Pancreas (tissue), 10 donors: ENCODE measurements at regions not wholly inside any gene's neighbourhood (a gene's known extent, or its start where the extent isn't known, plus 50 kb on each side); places are given as distances from the start of the nearest gene placed in this dataset.
A peak's percentile ranks its signal among the peaks of the same experiment; 100 is the strongest.

Experiments
- ATAC-seq, 4 donors: fragments of 200-7000 bp; cut with Tn5 transposase; one replicate each; pipeline versions ENCODE4 v1.8.0 to v1.9.1; 2020; ENCODE audit warnings: mild to moderate bottlenecking in 4 of 4, moderate library complexity in 4 of 4
- DNase-seq, 6 donors: peaks; one replicate each; pipeline ENCODE4 v3.0.0-alpha.2; 2020
- FAIRE-seq: peaks from 2 replicates; lab custom pipeline; 2012; peaks lifted over from hg19 to GRCh38; lab: Jason Lieb, UNC
- H3K27ac ChIP-seq, 4 donors: fragments of 200-600 bp; sonication (generic); 1 replicate in 3 of 4; 2 replicates in 1 of 4; pipeline versions ENCODE4 v1.5.0 to v1.8.0; 2020
- H3K27me3 ChIP-seq, 4 donors: fragments of 200-600 bp; one replicate each; pipeline ENCODE4 v1.8.0; 2021
- H3K36me3 ChIP-seq, 3 donors: fragments of 200-600 bp; sonication (generic) in 1 of 3; one replicate each; pipeline versions ENCODE4 v1.5.0 to v1.8.0; 2020 to 2021
- H3K4me1 ChIP-seq, 3 donors: fragments of 200-600 bp; one replicate each; pipeline ENCODE4 v1.8.0; 2021
- H3K4me3 ChIP-seq, 4 donors: fragments of 200-600 bp; sonication (generic) in 2 of 4; one replicate each; pipeline versions ENCODE4 v1.5.0 to v1.8.0; 2020 to 2021
- H3K9me3 ChIP-seq, 4 donors: fragments of 200-600 bp; one replicate each; pipeline ENCODE4 v1.8.0; 2021
- WGBS, 2 donors: extraction: QIAGEN DNeasy Blood & Tissue Kit; methylation state at CpG; one replicate each; pipeline ENCODE4 v1.1.7; 2013; 5-methylcytosine and 5-hydroxymethylcytosine counted together
- intact Hi-C, 3 donors: fragments of 100-400 bp; cut with DNase I; formaldehyde crosslinking; loops; one replicate each; pipeline versions ENCODE4 v1.11.1 to v1.14.2; 2022
- TF ChIP-seq, protein P1 (sequence below), 4 donors: fragments of 200-600 bp; sonication (generic) in 3 of 4; IDR thresholded peaks; one replicate each; pipeline versions ENCODE4 v1.5.0 to v1.8.0; 2021; ENCODE audit warnings: antibody characterized with exemption in 4 of 4
- donor health status: healthy with polysubstance abuse.
- donor health status: DM: no; HTN: no; CAD: no; lungs with moderate emphysema.
- donor health status: DM: no; HTN: no; CAD: no.
- donor health status: control.
- donor health status: control.
- donor health status: Bipolar disorder and iron deficiency.
- donor health status: DM: yes; HTN: yes; CAD: no.
- donor health status: DM: no; HTN: no; CAD: no.
- donor health status: DM: no; HTN: no; CAD: no.
- donor health status: DM: yes; HTN: yes; CAD: no.

DNA sequence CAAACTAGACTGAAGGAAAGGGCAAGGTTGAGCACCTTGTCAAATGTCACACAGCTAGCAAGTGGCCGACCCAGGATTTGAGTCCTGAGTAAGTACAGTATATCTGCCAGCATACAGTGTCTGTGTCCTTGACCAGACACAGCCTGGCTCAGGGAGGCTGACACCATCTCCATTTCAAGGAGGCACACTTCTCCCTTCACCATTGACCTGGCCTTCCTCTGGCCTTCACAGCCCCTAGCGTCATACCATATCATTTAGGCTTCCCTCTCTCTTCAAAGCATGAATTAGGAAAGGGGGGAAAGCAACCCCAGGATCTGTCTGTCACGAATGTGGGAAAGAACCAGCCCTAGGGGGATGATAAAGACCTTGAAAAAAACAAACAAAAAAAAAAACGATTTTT, 155.6 kb downstream of the PLPP3 start:
- ATAC-seq: peak in 1 of 4 donors; percentile 15

DNA sequence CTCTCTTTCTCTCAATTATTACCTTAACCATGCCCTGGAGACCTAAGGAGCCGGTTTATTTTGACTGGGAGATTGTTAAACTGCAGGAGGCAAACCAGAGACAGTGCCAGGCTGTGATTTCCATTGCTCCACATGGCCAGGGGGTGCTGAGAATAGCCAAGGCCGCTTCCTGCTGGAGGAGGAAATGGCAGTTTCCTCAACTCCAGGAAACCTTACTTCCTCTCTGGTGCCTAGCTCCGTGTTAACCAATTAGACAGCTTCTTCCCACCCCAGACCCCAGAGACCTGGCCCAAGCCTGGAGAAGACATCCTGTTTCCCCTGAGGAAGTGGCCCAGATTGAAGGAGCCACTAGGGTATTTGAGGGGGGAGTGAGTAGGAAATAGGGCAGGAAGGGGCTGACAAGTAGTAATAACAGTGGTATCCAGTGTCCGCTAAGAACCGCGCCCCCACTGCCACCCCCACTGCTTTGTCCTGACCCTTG, 161.2 kb downstream of the PLPP3 start:
- TF ChIP-seq, protein P1, sequence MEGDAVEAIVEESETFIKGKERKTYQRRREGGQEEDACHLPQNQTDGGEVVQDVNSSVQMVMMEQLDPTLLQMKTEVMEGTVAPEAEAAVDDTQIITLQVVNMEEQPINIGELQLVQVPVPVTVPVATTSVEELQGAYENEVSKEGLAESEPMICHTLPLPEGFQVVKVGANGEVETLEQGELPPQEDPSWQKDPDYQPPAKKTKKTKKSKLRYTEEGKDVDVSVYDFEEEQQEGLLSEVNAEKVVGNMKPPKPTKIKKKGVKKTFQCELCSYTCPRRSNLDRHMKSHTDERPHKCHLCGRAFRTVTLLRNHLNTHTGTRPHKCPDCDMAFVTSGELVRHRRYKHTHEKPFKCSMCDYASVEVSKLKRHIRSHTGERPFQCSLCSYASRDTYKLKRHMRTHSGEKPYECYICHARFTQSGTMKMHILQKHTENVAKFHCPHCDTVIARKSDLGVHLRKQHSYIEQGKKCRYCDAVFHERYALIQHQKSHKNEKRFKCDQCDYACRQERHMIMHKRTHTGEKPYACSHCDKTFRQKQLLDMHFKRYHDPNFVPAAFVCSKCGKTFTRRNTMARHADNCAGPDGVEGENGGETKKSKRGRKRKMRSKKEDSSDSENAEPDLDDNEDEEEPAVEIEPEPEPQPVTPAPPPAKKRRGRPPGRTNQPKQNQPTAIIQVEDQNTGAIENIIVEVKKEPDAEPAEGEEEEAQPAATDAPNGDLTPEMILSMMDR (IDR thresholded peaks at IDR 0.05): no peak
- 87 to 96% methylated on average over 6 of the region's 6 CpGs for WGBS, 2 donors

More for the DNA sequence above, 155.6 kb downstream of the PLPP3 start:
- FAIRE-seq: no peak
- WGBS, 2 donors: 44 to 54% methylated on average over 4 of the region's 4 CpGs
- DNase-seq: no peak
- Histone ChIP-seq H3K36me3 (no peaks in the 10 kb centered on the region), H3K4me3 (no peak overlapping the region), H3K27me3 (no peaks in the 10 kb centered on the region), H3K4me1 (no peaks in the 10 kb centered on the region), H3K9me3 (no peaks in the 10 kb centered on the region), H3K27ac (no peak overlapping the region)
- intact Hi-C loops: no loop called here
- TF ChIP-seq, protein P1 (IDR thresholded peaks at IDR 0.05): no peak

DNA sequence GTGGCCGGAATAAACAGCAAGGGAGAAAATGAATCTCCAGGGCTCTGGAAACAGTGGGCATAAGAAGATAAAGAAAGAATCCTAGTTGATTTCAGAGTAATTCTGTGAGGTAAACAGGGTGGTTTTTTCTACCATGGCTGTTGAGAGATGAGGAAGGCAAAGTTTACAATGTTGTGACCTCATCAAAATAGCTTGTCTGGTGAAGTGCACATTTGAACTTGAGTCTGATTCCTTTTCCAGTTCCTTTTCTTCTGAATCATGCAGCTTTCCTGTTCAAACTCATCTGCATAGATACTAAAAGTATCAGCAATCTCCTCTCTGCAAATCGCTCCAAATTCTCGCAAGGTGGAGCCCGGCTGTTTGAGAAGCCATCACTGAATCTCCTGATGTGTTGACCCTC, 161.7 kb downstream of the PLPP3 start:
- H3K9me3 ChIP-seq: no peaks in the 10 kb centered on the region
- WGBS, 2 donors: 85 to 94% methylated on average over 4 of the region's 4 CpGs
- no peak for ATAC-seq
- intact Hi-C loops: loop anchor here in 1 of 3 donors (10.0 kb wide), 1 partner anchor 157 kb away; the partner anchor contains the start of gene PLPP3
- no peak for FAIRE-seq
- H3K27ac ChIP-seq: no peak overlapping the region
- H3K36me3 ChIP-seq: no peaks in the 10 kb centered on the region
- no peaks in the 10 kb centered on the region for H3K27me3 ChIP-seq
- peaks cover 4 to 25% (median 12%) of the 10 kb centered on the region in 3 donors for H3K4me1 ChIP-seq
- no peak for DNase-seq
- H3K4me3 ChIP-seq: no peak overlapping the region
- TF ChIP-seq, protein P1 (IDR thresholded peaks at IDR 0.05): no peak

More for the DNA sequence above, 161.2 kb downstream of the PLPP3 start:
- Histone ChIP-seq H3K9me3 (no peaks in the 10 kb centered on the region), H3K36me3 (no peaks in the 10 kb centered on the region), H3K4me1 (peaks cover 3 to 25% (median 12%) of the 10 kb centered on the region in 3 donors), H3K27me3 (no peaks in the 10 kb centered on the region), H3K27ac (no peak overlapping the region), H3K4me3 (no peak overlapping the region)
- ATAC-seq (no peak), FAIRE-seq (no peak), DNase-seq (no peak)
- intact Hi-C loops: loop anchor here in 1 of 3 donors (10.0 kb wide), 1 partner anchor 157 kb away; the partner anchor contains the start of gene PLPP3

DNA sequence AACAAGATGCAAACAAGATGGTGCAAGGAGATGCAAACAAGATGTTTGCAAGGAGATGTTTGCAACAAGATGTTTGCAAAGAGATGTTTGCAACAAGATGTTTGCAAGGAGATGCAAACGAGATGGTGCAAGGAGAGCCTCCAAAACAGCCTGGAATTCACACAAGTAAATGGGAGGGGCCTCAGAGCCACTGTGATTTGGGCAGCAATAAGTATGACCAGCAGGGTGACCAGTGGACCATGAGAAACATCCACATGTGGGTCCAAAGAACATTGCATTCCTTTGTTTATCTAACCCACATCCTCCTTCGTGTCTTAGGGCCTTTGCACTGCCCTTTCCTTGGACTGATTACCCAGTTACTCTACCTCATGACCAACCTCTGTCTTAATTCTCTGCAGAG, 162.9 kb downstream of the PLPP3 start:
- Histone ChIP-seq H3K9me3 (no peaks in the 10 kb centered on the region), H3K27me3 (no peaks in the 10 kb centered on the region), H3K27ac (no peak overlapping the region), H3K4me3 (no peak overlapping the region), H3K4me1 (peaks cover 4 to 34% (median 12%) of the 10 kb centered on the region in 3 donors), H3K36me3 (no peaks in the 10 kb centered on the region)
- FAIRE-seq (no peak), DNase-seq (no peak), ATAC-seq (no peak)
- intact Hi-C loops: loop anchor here in 1 of 3 donors (10.0 kb wide), 1 partner anchor 158 kb away; the partner anchor contains the start of gene PLPP3
- WGBS, 2 donors: 44 to 49% methylated on average over 2 of the region's 2 CpGs
- TF ChIP-seq, protein P1 (IDR thresholded peaks at IDR 0.05): no peak

DNA sequence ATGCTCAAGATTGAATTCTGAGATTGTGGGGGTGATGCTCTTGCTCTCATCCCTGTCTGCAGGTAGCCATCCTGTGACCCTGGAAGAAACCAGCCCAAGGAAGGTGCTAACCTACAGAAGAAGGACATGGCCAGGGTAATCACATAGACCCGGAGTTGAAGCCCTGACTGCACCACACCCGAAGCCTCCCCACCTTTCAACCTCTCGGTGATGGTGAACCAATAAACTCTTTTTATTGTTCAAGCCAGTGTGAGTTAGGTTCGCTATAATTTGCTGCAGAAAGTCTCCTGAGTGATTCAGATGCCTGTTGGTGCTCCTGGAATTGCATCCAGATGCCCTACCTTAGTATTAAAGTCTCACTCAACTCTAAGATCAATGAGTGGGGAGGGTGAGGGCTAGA, 163.6 kb downstream of the PLPP3 start:
- no peak overlapping the region for H3K4me3 ChIP-seq
- DNase-seq: no peak
- no peak for FAIRE-seq
- TF ChIP-seq, protein P1 (IDR thresholded peaks at IDR 0.05): no peak
- WGBS, 2 donors: 94 to 96% methylated on average over 4 of the region's 4 CpGs
- H3K27ac ChIP-seq: no peak overlapping the region
- no peak for ATAC-seq
- peaks cover 10 to 42% (median 17%) of the 10 kb centered on the region in 3 donors for H3K4me1 ChIP-seq
- H3K36me3 ChIP-seq: no peaks in the 10 kb centered on the region
- H3K9me3 ChIP-seq: no peaks in the 10 kb centered on the region
- intact Hi-C loops: loop anchor here in 1 of 3 donors (10.0 kb wide), 1 partner anchor 159 kb away; the partner anchor contains the start of gene PLPP3
- no peaks in the 10 kb centered on the region for H3K27me3 ChIP-seq
